ENCODE measurements at regions not wholly inside any gene's neighbourhood (a gene's known extent, or its start where the extent isn't known, plus 50 kb on each side); places are given as distances from the start of the nearest gene placed in this dataset.

- no peaks in the 10 kb centered on the region for H3K27me3 Mint-ChIP-seq
- H3K27ac Mint-ChIP-seq = no peak overlapping the region
- peaks cover 15% of the 10 kb centered on the region for H3K9me3 Mint-ChIP-seq
- H3K36me3 Mint-ChIP-seq (ENCODE audit: low read depth) = no peaks in the 10 kb centered on the region
- no peak overlapping the region for H3K4me3 Mint-ChIP-seq
- intact Hi-C loops (cut with micrococcal nuclease) = no loop called here
- no peaks in the 10 kb centered on the region for H3K4me1 Mint-ChIP-seq (ENCODE audit: low read depth)
Observed at GRCh38 chr1:81158592-81158991, 642.1 kb upstream of the ADGRL2 start.

- intact Hi-C loops (cut with micrococcal nuclease) = no loop called here
- no peak overlapping the region for H3K4me3 Mint-ChIP-seq
- no peaks in the 10 kb centered on the region for H3K4me1 Mint-ChIP-seq (ENCODE audit: low read depth)
- no peaks in the 10 kb centered on the region for H3K36me3 Mint-ChIP-seq (ENCODE audit: low read depth)
- no peak overlapping the region for H3K27ac Mint-ChIP-seq
- peaks cover 15% of the 10 kb centered on the region for H3K9me3 Mint-ChIP-seq
- no peaks in the 10 kb centered on the region for H3K27me3 Mint-ChIP-seq
Observed at GRCh38 chr1:81157686-81158085, 643.0 kb upstream of the ADGRL2 start.

GRCh38 chr1:81156887-81157286 is 643.8 kb upstream of the ADGRL2 start:
- Mint-ChIP-seq H3K27ac (no peak overlapping the region), H3K4me1 (ENCODE audit: low read depth) (no peaks in the 10 kb centered on the region), H3K27me3 (no peaks in the 10 kb centered on the region), H3K36me3 (ENCODE audit: low read depth) (no peaks in the 10 kb centered on the region), H3K4me3 (no peak overlapping the region), H3K9me3 (peaks cover 15% of the 10 kb centered on the region)
- intact Hi-C loops (cut with micrococcal nuclease) = no loop called here

DNA sequence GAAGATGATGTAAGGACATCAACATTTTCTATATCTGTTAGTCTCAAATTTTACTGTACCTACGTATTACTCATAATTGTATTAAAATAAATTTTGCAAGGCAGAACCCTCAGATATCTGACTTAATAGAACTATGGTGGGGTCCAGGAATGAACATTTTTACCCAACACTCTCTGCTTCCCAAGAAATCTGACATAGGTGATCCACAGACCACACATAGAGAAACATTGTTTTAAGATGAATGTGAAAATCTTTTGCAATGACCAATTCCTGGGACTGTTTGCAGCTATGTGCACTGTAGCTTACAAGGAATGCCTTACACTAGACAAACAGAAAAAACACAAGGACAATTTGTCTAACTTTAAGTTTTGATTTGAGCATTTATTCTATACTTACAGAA is 645.6 kb upstream of the ADGRL2 start:
- Mint-ChIP-seq H3K4me3 (no peak overlapping the region), H3K27ac (no peak overlapping the region), H3K36me3 (ENCODE audit: low read depth) (no peaks in the 10 kb centered on the region), H3K9me3 (peaks cover 2% of the 10 kb centered on the region), H3K27me3 (no peaks in the 10 kb centered on the region), H3K4me1 (ENCODE audit: low read depth) (no peaks in the 10 kb centered on the region)
- intact Hi-C loops (cut with micrococcal nuclease) = no loop called here

DNA sequence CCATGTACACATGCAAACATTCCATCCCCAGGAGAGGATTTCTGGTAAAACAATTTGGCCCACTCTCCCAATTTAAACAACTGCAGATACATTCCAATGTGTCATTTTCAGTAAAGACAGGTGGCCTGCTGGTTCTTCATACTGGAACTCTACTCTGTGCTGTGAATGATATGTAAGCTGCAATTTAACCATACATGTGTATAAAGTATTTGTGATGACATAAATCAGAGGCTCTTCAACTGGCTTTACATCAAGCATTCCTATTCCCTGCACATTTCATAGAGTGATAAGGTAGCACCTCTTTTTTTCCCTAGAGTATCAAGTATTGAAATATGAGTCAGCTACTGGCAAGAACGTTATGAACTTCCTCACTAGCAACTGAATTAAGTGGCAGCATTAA is 649.5 kb upstream of the ADGRL2 start:
- intact Hi-C loops (cut with micrococcal nuclease) = no loop called here
- no peaks in the 10 kb centered on the region for H3K27me3 Mint-ChIP-seq
- no peak overlapping the region for H3K4me3 Mint-ChIP-seq
- H3K36me3 Mint-ChIP-seq (ENCODE audit: low read depth) = no peaks in the 10 kb centered on the region
- peaks cover 11% of the 10 kb centered on the region for H3K9me3 Mint-ChIP-seq
- H3K27ac Mint-ChIP-seq = no peak overlapping the region
- H3K4me1 Mint-ChIP-seq (ENCODE audit: low read depth) = no peaks in the 10 kb centered on the region

DNA sequence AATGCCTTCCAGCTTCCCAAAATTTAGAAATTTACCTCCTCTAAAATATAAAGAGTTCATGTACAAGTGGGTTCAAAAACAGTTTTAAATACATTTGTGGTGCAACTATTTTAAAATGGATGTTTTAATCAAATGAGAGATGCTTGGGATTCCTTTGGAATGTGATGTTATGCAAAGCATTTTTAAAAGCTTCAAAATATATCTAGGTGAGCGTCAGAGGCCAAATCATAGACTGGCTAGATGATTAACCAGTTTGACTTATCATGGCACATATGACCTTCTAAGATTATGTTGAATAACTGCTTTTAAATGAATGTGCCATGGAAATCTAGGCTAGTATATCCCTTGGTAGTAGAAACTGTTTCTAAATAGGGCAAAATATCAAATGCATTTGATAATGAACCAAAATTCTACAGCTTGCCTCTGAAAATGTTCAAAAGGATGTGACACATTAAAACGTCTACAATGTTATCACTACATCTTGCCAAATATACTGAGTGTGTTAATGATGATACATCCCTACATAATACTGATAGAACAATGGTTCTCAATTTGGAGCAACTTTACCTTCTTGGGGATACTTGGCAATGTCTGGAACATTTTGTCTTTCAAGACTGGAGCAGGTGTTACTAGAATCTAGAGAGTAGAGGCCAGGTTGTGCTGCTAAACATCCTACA is 650.9 kb upstream of the ADGRL2 start:
- Mint-ChIP-seq H3K4me3 (no peak overlapping the region), H3K27me3 (no peaks in the 10 kb centered on the region), H3K9me3 (peaks cover 11% of the 10 kb centered on the region), H3K27ac (no peak overlapping the region), H3K36me3 (ENCODE audit: low read depth) (no peaks in the 10 kb centered on the region), H3K4me1 (ENCODE audit: low read depth) (no peaks in the 10 kb centered on the region)
- intact Hi-C loops (cut with micrococcal nuclease) = no loop called here

GRCh38 chr1:81144240-81144825 is 656.4 kb upstream of the ADGRL2 start:
- Mint-ChIP-seq H3K27me3 (no peaks in the 10 kb centered on the region), H3K27ac (no peak overlapping the region), H3K36me3 (ENCODE audit: low read depth) (no peaks in the 10 kb centered on the region), H3K4me3 (no peak overlapping the region), H3K4me1 (ENCODE audit: low read depth) (no peaks in the 10 kb centered on the region), H3K9me3 (peaks cover 11% of the 10 kb centered on the region)
- intact Hi-C loops (cut with micrococcal nuclease) = no loop called here

DNA sequence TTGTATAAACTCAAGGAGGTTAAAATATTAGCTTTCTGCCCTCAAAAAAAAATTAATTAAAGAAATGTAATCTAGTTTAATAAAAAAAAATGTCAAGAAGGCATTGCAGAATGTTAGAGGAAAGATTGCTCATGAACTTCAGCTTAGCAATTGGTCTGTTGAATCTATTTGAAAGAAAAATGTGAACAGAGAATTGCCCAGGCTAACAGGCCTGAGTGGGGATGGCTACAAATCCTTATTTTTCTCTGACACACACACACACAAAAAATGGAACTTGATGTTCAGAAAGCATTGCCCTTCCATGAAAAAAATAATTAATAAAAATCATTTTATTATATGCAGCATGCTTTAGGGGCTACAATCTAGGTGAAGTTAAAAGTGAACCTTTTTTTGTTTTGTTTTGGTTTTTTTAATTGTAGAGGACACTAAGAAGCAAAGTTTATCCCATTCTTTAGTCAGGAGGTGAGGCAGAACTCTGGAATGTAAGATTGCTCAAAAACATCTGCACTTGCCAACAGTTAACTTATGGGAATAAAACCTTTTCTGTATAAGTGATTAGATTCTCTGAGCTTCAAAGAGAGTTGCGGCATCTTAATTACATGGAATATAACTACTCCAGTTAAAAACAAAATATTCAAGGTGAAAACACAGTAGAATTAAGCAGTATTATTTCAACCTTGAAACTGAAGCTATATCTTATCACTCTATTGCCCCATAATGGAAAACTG is 658.5 kb upstream of the ADGRL2 start:
- H3K9me3 Mint-ChIP-seq = no peaks in the 10 kb centered on the region
- intact Hi-C loops (cut with micrococcal nuclease) = no loop called here
- H3K4me1 Mint-ChIP-seq (ENCODE audit: low read depth) = no peaks in the 10 kb centered on the region
- no peak overlapping the region for H3K4me3 Mint-ChIP-seq
- no peak overlapping the region for H3K27ac Mint-ChIP-seq
- H3K27me3 Mint-ChIP-seq = no peaks in the 10 kb centered on the region
- H3K36me3 Mint-ChIP-seq (ENCODE audit: low read depth) = no peaks in the 10 kb centered on the region

DNA sequence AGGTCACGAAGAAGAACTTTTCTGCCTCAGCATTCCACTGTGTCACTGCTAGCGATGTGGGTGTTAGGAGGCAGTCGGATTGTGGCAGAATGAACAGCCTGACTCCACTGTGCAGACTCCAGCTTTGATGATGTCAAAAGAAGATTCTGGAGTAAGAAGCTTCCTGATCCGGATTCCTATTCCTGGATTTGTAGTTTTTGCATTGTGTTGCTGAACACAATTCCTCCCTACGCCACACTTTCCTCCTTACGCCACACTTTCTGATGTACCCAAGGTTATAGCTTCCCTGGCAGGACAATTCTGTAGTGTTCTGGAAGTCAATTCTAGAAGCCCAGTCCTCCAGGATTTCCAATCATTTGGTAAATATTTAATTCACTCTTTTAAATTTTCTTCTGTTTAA is 665.2 kb upstream of the ADGRL2 start:
- intact Hi-C loops (cut with micrococcal nuclease) = no loop called here
- H3K4me1 Mint-ChIP-seq (ENCODE audit: low read depth) = no peaks in the 10 kb centered on the region
- H3K4me3 Mint-ChIP-seq = no peak overlapping the region
- H3K27ac Mint-ChIP-seq = no peak overlapping the region
- no peaks in the 10 kb centered on the region for H3K27me3 Mint-ChIP-seq
- no peaks in the 10 kb centered on the region for H3K36me3 Mint-ChIP-seq (ENCODE audit: low read depth)
- H3K9me3 Mint-ChIP-seq = peaks cover 11% of the 10 kb centered on the region

DNA sequence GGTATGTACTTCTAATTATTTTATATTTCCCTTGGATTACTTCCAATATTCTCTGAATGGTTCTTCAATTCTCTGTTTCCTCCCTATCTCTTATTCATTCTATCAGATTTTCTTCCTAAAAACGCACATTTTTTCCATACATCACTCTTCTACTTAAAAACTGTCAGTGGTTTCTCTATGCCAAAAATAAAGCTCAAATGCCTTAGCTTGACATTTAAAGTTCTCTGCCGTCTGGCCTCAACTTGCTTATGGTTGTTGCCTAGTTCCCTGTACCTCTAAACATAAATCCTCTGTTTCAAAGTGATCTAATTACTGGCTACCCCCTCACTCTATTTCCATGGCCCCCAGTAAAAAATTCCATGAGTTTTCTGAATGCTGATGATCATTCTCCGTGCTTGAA is 671.0 kb upstream of the ADGRL2 start:
- Mint-ChIP-seq H3K36me3 (ENCODE audit: low read depth) (no peaks in the 10 kb centered on the region), H3K4me3 (no peak overlapping the region), H3K27me3 (no peaks in the 10 kb centered on the region), H3K27ac (no peak overlapping the region), H3K4me1 (ENCODE audit: low read depth) (peaks cover 8% of the 10 kb centered on the region), H3K9me3 (peaks cover 29% of the 10 kb centered on the region)
- intact Hi-C loops (cut with micrococcal nuclease) = no loop called here

GRCh38 chr1:81129366-81129765 is 671.4 kb upstream of the ADGRL2 start:
- peaks cover 8% of the 10 kb centered on the region for H3K4me1 Mint-ChIP-seq (ENCODE audit: low read depth)
- no peak overlapping the region for H3K27ac Mint-ChIP-seq
- H3K9me3 Mint-ChIP-seq = peaks cover 29% of the 10 kb centered on the region
- H3K36me3 Mint-ChIP-seq (ENCODE audit: low read depth) = no peaks in the 10 kb centered on the region
- H3K27me3 Mint-ChIP-seq = no peaks in the 10 kb centered on the region
- H3K4me3 Mint-ChIP-seq = no peak overlapping the region
- intact Hi-C loops (cut with micrococcal nuclease) = no loop called here

- H3K4me3 Mint-ChIP-seq = no peak overlapping the region
- H3K27ac Mint-ChIP-seq = no peak overlapping the region
- intact Hi-C loops (cut with micrococcal nuclease) = no loop called here
Observed at GRCh38 chr1:81128079-81128478, 672.7 kb upstream of the ADGRL2 start.

GRCh38 chr1:81126989-81127581 is 673.6 kb upstream of the ADGRL2 start:
- Mint-ChIP-seq H3K9me3 (peaks cover 39% of the 10 kb centered on the region), H3K27me3 (no peaks in the 10 kb centered on the region), H3K27ac (no peak overlapping the region), H3K36me3 (ENCODE audit: low read depth) (no peaks in the 10 kb centered on the region), H3K4me3 (no peak overlapping the region), H3K4me1 (ENCODE audit: low read depth) (peaks cover 8% of the 10 kb centered on the region)
- intact Hi-C loops (cut with micrococcal nuclease) = no loop called here

More at GRCh38 chr1:81128079-81128478, 672.7 kb upstream of the ADGRL2 start:
- Mint-ChIP-seq H3K27me3 (no peaks in the 10 kb centered on the region), H3K9me3 (peaks cover 39% of the 10 kb centered on the region), H3K36me3 (ENCODE audit: low read depth) (no peaks in the 10 kb centered on the region), H3K4me1 (ENCODE audit: low read depth) (peaks cover 8% of the 10 kb centered on the region)

GRCh38 chr1:81125672-81126071 is 675.1 kb upstream of the ADGRL2 start:
- Mint-ChIP-seq H3K27me3 (no peaks in the 10 kb centered on the region), H3K4me3 (no peak overlapping the region), H3K9me3 (peaks cover 39% of the 10 kb centered on the region), H3K36me3 (ENCODE audit: low read depth) (no peaks in the 10 kb centered on the region), H3K4me1 (ENCODE audit: low read depth) (peaks cover 8% of the 10 kb centered on the region), H3K27ac (no peak overlapping the region)
- intact Hi-C loops (cut with micrococcal nuclease) = no loop called here

Data from dendritic cell treated with granulocyte-macrophage colony-stimulating factor and Interleukin-4, amounts not matched to agents 40 ng/mL and 50 ng/mL, for 4 days (primary cell).